ENCODE measurements at regions not wholly inside any gene's neighbourhood (a gene's known extent, or its start where the extent isn't known, plus 50 kb on each side); places are given as distances from the start of the nearest gene placed in this dataset.

DNA sequence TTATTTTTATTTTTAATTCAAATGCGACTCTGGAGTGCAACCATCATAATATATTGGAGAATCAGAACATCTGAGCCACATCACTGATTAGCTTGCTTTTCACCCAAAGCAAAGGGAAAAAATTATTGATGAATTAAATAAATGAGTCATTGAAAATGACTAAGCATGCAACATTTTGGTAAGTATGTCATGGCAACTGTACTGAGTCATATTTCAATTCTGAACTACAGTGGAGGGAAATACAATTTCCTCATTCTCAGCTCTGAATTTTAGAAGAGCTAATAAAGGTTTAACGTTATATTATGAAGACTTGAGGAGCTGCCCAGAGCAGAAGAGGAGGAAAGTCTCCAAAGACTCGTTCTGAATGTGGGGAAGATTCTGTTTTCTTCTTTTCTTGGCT, 89.6 kb upstream of the CCDC68 start:
- DNase-seq, result no peak
- Histone ChIP-seq H3K9me3 (no peaks in the 10 kb centered on the region), H3K36me3 (no peaks in the 10 kb centered on the region), H3K27me3 (no peaks in the 10 kb centered on the region), H3K4me3 (no peak overlapping the region), H3K27ac (no peak overlapping the region), H3K4me1 (no peaks in the 10 kb centered on the region)
- no peak for TF ChIP-seq CTCF (IDR thresholded peaks at IDR 0.05)
- no peak for TF ChIP-seq POLR2A (IDR thresholded peaks at IDR 0.05)

GRCh38 chr18:55047546-55047945, 88.3 kb upstream of the CCDC68 start:
- no peaks in the 10 kb centered on the region for H3K27me3 ChIP-seq
- H3K36me3 ChIP-seq, result no peaks in the 10 kb centered on the region
- TF ChIP-seq CTCF (IDR thresholded peaks at IDR 0.05), result no peak
- TF ChIP-seq POLR2A (IDR thresholded peaks at IDR 0.05), result no peak
- no peaks in the 10 kb centered on the region for H3K9me3 ChIP-seq
- H3K4me1 ChIP-seq, result no peaks in the 10 kb centered on the region
- no peak overlapping the region for H3K27ac ChIP-seq
- DNase-seq, result no peak
- H3K4me3 ChIP-seq, result no peak overlapping the region

- no peak overlapping the region for H3K27ac ChIP-seq
- TF ChIP-seq CTCF (IDR thresholded peaks at IDR 0.05) (no peak), POLR2A (IDR thresholded peaks at IDR 0.05) (no peak)
- no peaks in the 10 kb centered on the region for H3K9me3 ChIP-seq
- no peaks in the 10 kb centered on the region for H3K4me1 ChIP-seq
- DNase-seq, result no peak
- no peak overlapping the region for H3K4me3 ChIP-seq
- H3K27me3 ChIP-seq, result no peaks in the 10 kb centered on the region
- no peaks in the 10 kb centered on the region for H3K36me3 ChIP-seq
Measured at GRCh38 chr18:55041366-55041765, 82.1 kb upstream of the CCDC68 start.

DNA sequence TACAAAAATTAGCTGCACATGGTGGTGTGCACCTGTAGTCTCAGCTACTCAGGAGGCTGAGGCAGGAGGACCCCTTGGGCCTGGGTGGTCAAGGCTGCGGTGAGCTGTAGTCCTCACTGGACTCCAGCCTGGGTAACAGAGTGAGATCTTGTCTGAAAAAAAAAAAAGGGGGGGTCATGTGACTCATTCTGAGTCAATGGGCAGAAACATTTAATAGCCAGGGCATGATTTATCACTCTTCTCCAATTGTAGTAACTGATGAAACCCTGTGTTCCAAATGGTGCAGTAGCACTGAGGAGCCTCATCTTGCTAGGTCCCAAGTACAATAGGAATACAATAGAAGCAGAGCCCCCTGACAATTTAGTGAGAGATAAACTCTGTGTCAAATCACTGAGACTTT, 78.9 kb upstream of the CCDC68 start:
- no peak overlapping the region for H3K4me3 ChIP-seq
- H3K27me3 ChIP-seq, result no peaks in the 10 kb centered on the region
- DNase-seq, result no peak
- H3K4me1 ChIP-seq, result no peaks in the 10 kb centered on the region
- no peaks in the 10 kb centered on the region for H3K36me3 ChIP-seq
- no peak overlapping the region for H3K27ac ChIP-seq
- H3K9me3 ChIP-seq, result no peaks in the 10 kb centered on the region
- TF ChIP-seq POLR2A (IDR thresholded peaks at IDR 0.05), result no peak
- TF ChIP-seq CTCF (IDR thresholded peaks at IDR 0.05), result no peak

- TF ChIP-seq CTCF (IDR thresholded peaks at IDR 0.05), result no peak
- TF ChIP-seq POLR2A (IDR thresholded peaks at IDR 0.05), result no peak
- H3K27ac ChIP-seq, result no peak overlapping the region
- no peak for DNase-seq
- H3K4me3 ChIP-seq, result no peak overlapping the region
- H3K4me1 ChIP-seq, result no peaks in the 10 kb centered on the region
- no peaks in the 10 kb centered on the region for H3K27me3 ChIP-seq
- H3K9me3 ChIP-seq, result no peaks in the 10 kb centered on the region
- no peaks in the 10 kb centered on the region for H3K36me3 ChIP-seq
Measured at GRCh38 chr18:55034742-55035141, 75.5 kb upstream of the CCDC68 start.

DNA sequence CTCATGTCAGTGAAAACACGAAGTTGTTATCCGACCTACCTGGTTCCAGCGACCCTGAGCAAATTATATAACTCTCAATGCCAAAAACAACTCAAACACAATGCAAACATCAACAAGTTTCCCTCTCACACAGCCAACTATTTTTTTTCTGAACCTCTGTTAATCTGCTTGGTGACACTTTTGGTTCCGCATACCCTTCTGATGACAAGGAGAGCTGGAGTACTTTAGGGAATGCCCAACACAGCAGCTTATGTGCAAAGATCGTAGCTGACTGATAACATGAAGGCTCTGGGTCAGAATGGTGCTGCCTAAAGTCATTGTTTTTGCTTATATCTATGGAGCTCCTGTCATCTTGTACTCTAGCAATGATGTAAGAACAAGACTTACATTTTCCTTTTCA, 72.7 kb upstream of the CCDC68 start:
- TF ChIP-seq CTCF (IDR thresholded peaks at IDR 0.05) (no peak), POLR2A (IDR thresholded peaks at IDR 0.05) (no peak)
- H3K9me3 ChIP-seq, result no peaks in the 10 kb centered on the region
- DNase-seq, result no peak
- no peaks in the 10 kb centered on the region for H3K4me1 ChIP-seq
- H3K4me3 ChIP-seq, result no peak overlapping the region
- H3K27me3 ChIP-seq, result no peaks in the 10 kb centered on the region
- H3K36me3 ChIP-seq, result no peaks in the 10 kb centered on the region
- H3K27ac ChIP-seq, result no peak overlapping the region

Measured in Peyer's patch (tissue), 4 donors.